ENCODE measurements at regions not wholly inside any gene's neighbourhood (a gene's known extent, or its start where the extent isn't known, plus 50 kb on each side); places are given as distances from the start of the nearest gene placed in this dataset.
"Not testable (repeated sequence)": the region's sequence is repeated elsewhere in the genome, so short reads cannot be mapped to it uniquely, and the experiment has no call there.

- TF ChIP-seq CTCF, EZH2phosphoT487 (IDR thresholded peaks at IDR 0.05): not testable (repeated sequence)
Observed at GRCh38 chr20:26219546-26219945, 522.9 kb upstream of the ZNF337 start.
